Gastroesophageal sphincter (tissue), 3 donors: ENCODE measurements at regions not wholly inside any gene's neighbourhood (a gene's known extent, or its start where the extent isn't known, plus 50 kb on each side); places are given as distances from the start of the nearest gene placed in this dataset.

Source experiments
- EP300 ChIP-seq: sonication (generic); formaldehyde crosslinking; IDR thresholded peaks from one replicate; pipeline ENCODE4 v1.6.1; 2017; ENCODE audit warnings: antibody characterized with exemption, mild to moderate bottlenecking
- POLR2A ChIP-seq, 2 donors: fragments of 450-650 bp; IDR thresholded peaks; one replicate each; pipeline ENCODE4 v1.6.1; 2017; ENCODE audit warnings: antibody characterized with exemption in 2 of 2, mild to moderate bottlenecking in 2 of 2, moderate library complexity in 1 of 2
- POLR2AphosphoS5 ChIP-seq: sonication (generic); formaldehyde crosslinking; IDR thresholded peaks from one replicate; pipeline ENCODE4 v1.6.1; 2017; ENCODE audit warnings: antibody characterized with exemption
- TF ChIP-seq, protein P1 (sequence below), 4 experiments: fragments of 200-600 bp in 2 of 4; fragments of 450-650 bp in 2 of 4; sonication (generic) in 1 of 4; IDR thresholded peaks; one replicate each; pipeline ENCODE4 v1.5.1; 2017 to 2019; ENCODE audit warnings: antibody characterized with exemption in 4 of 4, mild to moderate bottlenecking in 2 of 4, moderate library complexity in 2 of 4

DNA sequence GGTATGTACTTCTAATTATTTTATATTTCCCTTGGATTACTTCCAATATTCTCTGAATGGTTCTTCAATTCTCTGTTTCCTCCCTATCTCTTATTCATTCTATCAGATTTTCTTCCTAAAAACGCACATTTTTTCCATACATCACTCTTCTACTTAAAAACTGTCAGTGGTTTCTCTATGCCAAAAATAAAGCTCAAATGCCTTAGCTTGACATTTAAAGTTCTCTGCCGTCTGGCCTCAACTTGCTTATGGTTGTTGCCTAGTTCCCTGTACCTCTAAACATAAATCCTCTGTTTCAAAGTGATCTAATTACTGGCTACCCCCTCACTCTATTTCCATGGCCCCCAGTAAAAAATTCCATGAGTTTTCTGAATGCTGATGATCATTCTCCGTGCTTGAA is 671.0 kb upstream of the ADGRL2 start:
- TF ChIP-seq, protein P1, sequence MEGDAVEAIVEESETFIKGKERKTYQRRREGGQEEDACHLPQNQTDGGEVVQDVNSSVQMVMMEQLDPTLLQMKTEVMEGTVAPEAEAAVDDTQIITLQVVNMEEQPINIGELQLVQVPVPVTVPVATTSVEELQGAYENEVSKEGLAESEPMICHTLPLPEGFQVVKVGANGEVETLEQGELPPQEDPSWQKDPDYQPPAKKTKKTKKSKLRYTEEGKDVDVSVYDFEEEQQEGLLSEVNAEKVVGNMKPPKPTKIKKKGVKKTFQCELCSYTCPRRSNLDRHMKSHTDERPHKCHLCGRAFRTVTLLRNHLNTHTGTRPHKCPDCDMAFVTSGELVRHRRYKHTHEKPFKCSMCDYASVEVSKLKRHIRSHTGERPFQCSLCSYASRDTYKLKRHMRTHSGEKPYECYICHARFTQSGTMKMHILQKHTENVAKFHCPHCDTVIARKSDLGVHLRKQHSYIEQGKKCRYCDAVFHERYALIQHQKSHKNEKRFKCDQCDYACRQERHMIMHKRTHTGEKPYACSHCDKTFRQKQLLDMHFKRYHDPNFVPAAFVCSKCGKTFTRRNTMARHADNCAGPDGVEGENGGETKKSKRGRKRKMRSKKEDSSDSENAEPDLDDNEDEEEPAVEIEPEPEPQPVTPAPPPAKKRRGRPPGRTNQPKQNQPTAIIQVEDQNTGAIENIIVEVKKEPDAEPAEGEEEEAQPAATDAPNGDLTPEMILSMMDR (IDR thresholded peaks at IDR 0.05) = no peak
- TF ChIP-seq POLR2A (IDR thresholded peaks at IDR 0.05) = no peak
- no peak for TF ChIP-seq EP300
- TF ChIP-seq POLR2AphosphoS5 = no peak
